ENCODE measurements at regions not wholly inside any gene's neighbourhood (a gene's known extent, or its start where the extent isn't known, plus 50 kb on each side); places are given as distances from the start of the nearest gene placed in this dataset.

GRCh38 chr7:20477067-20477466 lies 138.4 kb upstream of the ABCB5 start:
- Mint-ChIP-seq H3K4me3 (no peak overlapping the region), H3K9me3 (no peaks in the 10 kb centered on the region), H3K4me1 (ENCODE audit: low read depth) (no peaks in the 10 kb centered on the region), H3K27me3 (no peaks in the 10 kb centered on the region), H3K36me3 (ENCODE audit: low read depth) (no peaks in the 10 kb centered on the region), H3K27ac (no peak overlapping the region)
- intact Hi-C loops (cut with micrococcal nuclease): no loop called here
- POLR2A ChIA-PET: no interaction called here
- CTCF ChIA-PET: no interaction called here
- no peak for DNase-seq
- TF ChIP-seq CTCF (IDR thresholded peaks at IDR 0.05): no peak
- no peak for ATAC-seq

GRCh38 chr7:20479706-20480105 lies 135.8 kb upstream of the ABCB5 start:
- Mint-ChIP-seq H3K9me3 (no peaks in the 10 kb centered on the region), H3K36me3 (ENCODE audit: low read depth) (no peaks in the 10 kb centered on the region), H3K27ac (no peak overlapping the region), H3K27me3 (no peaks in the 10 kb centered on the region), H3K4me3 (no peak overlapping the region), H3K4me1 (ENCODE audit: low read depth) (no peaks in the 10 kb centered on the region)
- intact Hi-C loops (cut with micrococcal nuclease): no loop called here
- ChIA-PET CTCF (no interaction called here), POLR2A (no interaction called here)
- no peak for TF ChIP-seq CTCF (IDR thresholded peaks at IDR 0.05)
- ATAC-seq: no peak
- no peak for DNase-seq

GRCh38 chr7:20482071-20482470 lies 133.4 kb upstream of the ABCB5 start:
- intact Hi-C loops (cut with micrococcal nuclease): no loop called here
- no peak overlapping the region for H3K4me3 Mint-ChIP-seq
- H3K36me3 Mint-ChIP-seq (ENCODE audit: low read depth): no peaks in the 10 kb centered on the region
- CTCF ChIA-PET: no interaction called here
- POLR2A ChIA-PET: no interaction called here
- H3K27me3 Mint-ChIP-seq: no peaks in the 10 kb centered on the region
- no peaks in the 10 kb centered on the region for H3K4me1 Mint-ChIP-seq (ENCODE audit: low read depth)
- H3K27ac Mint-ChIP-seq: no peak overlapping the region
- DNase-seq (no peak), ATAC-seq (no peak)
- no peaks in the 10 kb centered on the region for H3K9me3 Mint-ChIP-seq
- no peak for TF ChIP-seq CTCF (IDR thresholded peaks at IDR 0.05)

- peaks cover 13% of the 10 kb centered on the region for H3K9me3 Mint-ChIP-seq
- ChIA-PET POLR2A (no interaction called here), CTCF (no interaction called here)
- no peak overlapping the region for H3K4me3 Mint-ChIP-seq
- H3K4me1 Mint-ChIP-seq (ENCODE audit: low read depth): no peaks in the 10 kb centered on the region
- no peak for TF ChIP-seq CTCF (IDR thresholded peaks at IDR 0.05)
- intact Hi-C loops (cut with micrococcal nuclease): no loop called here
- no peaks in the 10 kb centered on the region for H3K27me3 Mint-ChIP-seq
- no peak for DNase-seq
- peaks cover 1% of the 10 kb centered on the region for H3K36me3 Mint-ChIP-seq (ENCODE audit: low read depth)
- ATAC-seq: no peak
- H3K27ac Mint-ChIP-seq: no peak overlapping the region
Measured at GRCh38 chr7:20484356-20484755, 131.1 kb upstream of the ABCB5 start.

- intact Hi-C loops (cut with micrococcal nuclease): no loop called here
- peaks cover 1% of the 10 kb centered on the region for H3K36me3 Mint-ChIP-seq (ENCODE audit: low read depth)
- POLR2A ChIA-PET: no interaction called here
- H3K4me1 Mint-ChIP-seq (ENCODE audit: low read depth): no peaks in the 10 kb centered on the region
- H3K27ac Mint-ChIP-seq: no peak overlapping the region
- no peak for ATAC-seq
- H3K9me3 Mint-ChIP-seq: peaks cover 15% of the 10 kb centered on the region
- no peak for TF ChIP-seq CTCF (IDR thresholded peaks at IDR 0.05)
- no peak overlapping the region for H3K4me3 Mint-ChIP-seq
- no peak for DNase-seq
- CTCF ChIA-PET: no interaction called here
- H3K27me3 Mint-ChIP-seq: no peaks in the 10 kb centered on the region
Measured at GRCh38 chr7:20488850-20489249, 126.6 kb upstream of the ABCB5 start.
